Esophagus muscularis mucosa (tissue), 3 donors: ENCODE measurements at regions not wholly inside any gene's neighbourhood (a gene's known extent, or its start where the extent isn't known, plus 50 kb on each side); places are given as distances from the start of the nearest gene placed in this dataset.

Experiments used
- POLR2A ChIP-seq: fragments of 450-650 bp; IDR thresholded peaks from one replicate; pipeline ENCODE4 v1.6.1; 2017; ENCODE audit warnings: antibody characterized with exemption, moderate library complexity, mild to moderate bottlenecking, low read depth
- TF ChIP-seq, protein P1 (sequence below), 3 experiments: fragments of 200-600 bp in 2 of 3; fragments of 450-650 bp in 1 of 3; sonication (generic) in 2 of 3; IDR thresholded peaks; one replicate each; pipeline ENCODE4 v1.5.1; 2017 to 2019; ENCODE audit warnings: antibody characterized with exemption in 3 of 3, mild to moderate bottlenecking in 2 of 3, moderate library complexity in 1 of 3

DNA sequence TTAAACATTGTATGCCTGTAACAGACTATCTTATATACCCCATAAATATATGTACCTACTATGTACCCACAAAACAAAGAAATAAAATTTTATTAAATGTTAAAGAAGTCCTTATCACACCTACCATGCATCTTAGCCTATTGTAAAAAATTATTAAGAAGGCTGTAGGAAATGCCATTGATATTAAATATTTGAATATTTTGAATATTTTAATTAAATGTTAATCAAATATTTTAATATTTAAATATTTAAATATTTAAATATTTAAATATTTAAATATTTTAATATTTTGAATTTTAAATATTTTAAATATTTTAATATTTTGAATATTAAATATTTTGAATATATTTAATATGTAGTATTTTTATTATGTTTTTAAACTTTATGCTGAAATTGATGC lies 331.5 kb upstream of the ATP10B start:
- no peak for TF ChIP-seq POLR2A
- TF ChIP-seq, protein P1, sequence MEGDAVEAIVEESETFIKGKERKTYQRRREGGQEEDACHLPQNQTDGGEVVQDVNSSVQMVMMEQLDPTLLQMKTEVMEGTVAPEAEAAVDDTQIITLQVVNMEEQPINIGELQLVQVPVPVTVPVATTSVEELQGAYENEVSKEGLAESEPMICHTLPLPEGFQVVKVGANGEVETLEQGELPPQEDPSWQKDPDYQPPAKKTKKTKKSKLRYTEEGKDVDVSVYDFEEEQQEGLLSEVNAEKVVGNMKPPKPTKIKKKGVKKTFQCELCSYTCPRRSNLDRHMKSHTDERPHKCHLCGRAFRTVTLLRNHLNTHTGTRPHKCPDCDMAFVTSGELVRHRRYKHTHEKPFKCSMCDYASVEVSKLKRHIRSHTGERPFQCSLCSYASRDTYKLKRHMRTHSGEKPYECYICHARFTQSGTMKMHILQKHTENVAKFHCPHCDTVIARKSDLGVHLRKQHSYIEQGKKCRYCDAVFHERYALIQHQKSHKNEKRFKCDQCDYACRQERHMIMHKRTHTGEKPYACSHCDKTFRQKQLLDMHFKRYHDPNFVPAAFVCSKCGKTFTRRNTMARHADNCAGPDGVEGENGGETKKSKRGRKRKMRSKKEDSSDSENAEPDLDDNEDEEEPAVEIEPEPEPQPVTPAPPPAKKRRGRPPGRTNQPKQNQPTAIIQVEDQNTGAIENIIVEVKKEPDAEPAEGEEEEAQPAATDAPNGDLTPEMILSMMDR (IDR thresholded peaks at IDR 0.05): no peak
